ENCODE measurements at regions not wholly inside any gene's neighbourhood (a gene's known extent, or its start where the extent isn't known, plus 50 kb on each side); places are given as distances from the start of the nearest gene placed in this dataset.
"Not testable (repeated sequence)": the region's sequence is repeated elsewhere in the genome, so short reads cannot be mapped to it uniquely, and the experiment has no call there.

- no peak for DNase-seq
These were observed 63.2 kb upstream of the SNX19 start for GRCh38 chr11:130979386-130979972.

- DNase-seq = no peak
These were observed 64.0 kb upstream of the SNX19 start for GRCh38 chr11:130980071-130980862.

- DNase-seq = not testable (repeated sequence)
These were observed 68.0 kb upstream of the SNX19 start for GRCh38 chr11:130984241-130984640.

- no peak for DNase-seq
These were observed 76.5 kb upstream of the SNX19 start for GRCh38 chr11:130992788-130993187.

GRCh38 chr11:130994043-130994442 lies 77.8 kb upstream of the SNX19 start:
- no peak for DNase-seq

GRCh38 chr11:130995266-130995665 lies 79.0 kb upstream of the SNX19 start:
- no peak for DNase-seq

- no peak for DNase-seq
These were observed 81.0 kb upstream of the SNX19 start for GRCh38 chr11:130997278-130997677.

- DNase-seq = no peak
These were observed 82.8 kb upstream of the SNX19 start for GRCh38 chr11:130999086-130999485.

- no peak for DNase-seq
These were observed 83.9 kb upstream of the SNX19 start for GRCh38 chr11:130999992-131000770.

- no peak for DNase-seq
These were observed 85.9 kb upstream of the SNX19 start for GRCh38 chr11:131002145-131002544.

- no peak for DNase-seq
These were observed 89.5 kb upstream of the SNX19 start for GRCh38 chr11:131005829-131006228.

GRCh38 chr11:131025020-131025419 lies 108.7 kb upstream of the SNX19 start:
- no peak for DNase-seq

- DNase-seq = no peak
These were observed 109.3 kb upstream of the SNX19 start for GRCh38 chr11:131025421-131026125.

GRCh38 chr11:131027491-131027890 lies 111.2 kb upstream of the SNX19 start:
- no peak for DNase-seq

GRCh38 chr11:131033151-131033651 lies 116.9 kb upstream of the SNX19 start:
- no peak for DNase-seq

GRCh38 chr11:131036514-131036913 lies 120.2 kb upstream of the SNX19 start:
- DNase-seq = no peak

- no peak for DNase-seq
These were observed 121.6 kb upstream of the SNX19 start for GRCh38 chr11:131037873-131038272.

GRCh38 chr11:131038597-131038996 lies 122.3 kb upstream of the SNX19 start:
- no peak for DNase-seq

GRCh38 chr11:131041331-131042040 lies 125.2 kb upstream of the SNX19 start:
- DNase-seq = no peak

GRCh38 chr11:131042041-131042390 lies 125.7 kb upstream of the SNX19 start:
- DNase-seq = no peak

GRCh38 chr11:131043251-131043650 lies 127.0 kb upstream of the SNX19 start:
- no peak for DNase-seq

- DNase-seq = no peak
These were observed 128.6 kb upstream of the SNX19 start for GRCh38 chr11:131044851-131045250.
